LNCaP clone FGC (cell line): ENCODE measurements at regions not wholly inside any gene's neighbourhood (a gene's known extent, or its start where the extent isn't known, plus 50 kb on each side); places are given as distances from the start of the nearest gene placed in this dataset.

ENCODE experiments used
- DNase-seq: peaks from one replicate; pipeline ENCODE4 v3.0.0-alpha.2; 2011; ENCODE audit warnings: low read depth
- H3K4me3 ChIP-seq: 2 replicates; pipeline ENCODE4 v1.5.1; 2011; ENCODE audit warnings: mild to moderate bottlenecking, low read depth, low read length, control low read depth
- TF ChIP-seq, protein P1 (sequence below): IDR thresholded peaks from 2 replicates; pipeline ENCODE4 v1.5.1; 2012; ENCODE audit warnings: mild to moderate bottlenecking; ENCODE audit not compliant: control insufficient read depth, insufficient read depth; ENCODE audit errors: extremely low read depth

GRCh38 chr2:223232896-223233295 is 180.9 kb downstream of the KCNE4 start:
- TF ChIP-seq, protein P1, sequence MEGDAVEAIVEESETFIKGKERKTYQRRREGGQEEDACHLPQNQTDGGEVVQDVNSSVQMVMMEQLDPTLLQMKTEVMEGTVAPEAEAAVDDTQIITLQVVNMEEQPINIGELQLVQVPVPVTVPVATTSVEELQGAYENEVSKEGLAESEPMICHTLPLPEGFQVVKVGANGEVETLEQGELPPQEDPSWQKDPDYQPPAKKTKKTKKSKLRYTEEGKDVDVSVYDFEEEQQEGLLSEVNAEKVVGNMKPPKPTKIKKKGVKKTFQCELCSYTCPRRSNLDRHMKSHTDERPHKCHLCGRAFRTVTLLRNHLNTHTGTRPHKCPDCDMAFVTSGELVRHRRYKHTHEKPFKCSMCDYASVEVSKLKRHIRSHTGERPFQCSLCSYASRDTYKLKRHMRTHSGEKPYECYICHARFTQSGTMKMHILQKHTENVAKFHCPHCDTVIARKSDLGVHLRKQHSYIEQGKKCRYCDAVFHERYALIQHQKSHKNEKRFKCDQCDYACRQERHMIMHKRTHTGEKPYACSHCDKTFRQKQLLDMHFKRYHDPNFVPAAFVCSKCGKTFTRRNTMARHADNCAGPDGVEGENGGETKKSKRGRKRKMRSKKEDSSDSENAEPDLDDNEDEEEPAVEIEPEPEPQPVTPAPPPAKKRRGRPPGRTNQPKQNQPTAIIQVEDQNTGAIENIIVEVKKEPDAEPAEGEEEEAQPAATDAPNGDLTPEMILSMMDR, result no peak
- no peak for DNase-seq
- H3K4me3 ChIP-seq, result no peak overlapping the region

GRCh38 chr2:223235986-223236385 is 184.0 kb downstream of the KCNE4 start:
- H3K4me3 ChIP-seq, result no peak overlapping the region
- no peak for DNase-seq
- TF ChIP-seq, protein P1, result no peak

DNA sequence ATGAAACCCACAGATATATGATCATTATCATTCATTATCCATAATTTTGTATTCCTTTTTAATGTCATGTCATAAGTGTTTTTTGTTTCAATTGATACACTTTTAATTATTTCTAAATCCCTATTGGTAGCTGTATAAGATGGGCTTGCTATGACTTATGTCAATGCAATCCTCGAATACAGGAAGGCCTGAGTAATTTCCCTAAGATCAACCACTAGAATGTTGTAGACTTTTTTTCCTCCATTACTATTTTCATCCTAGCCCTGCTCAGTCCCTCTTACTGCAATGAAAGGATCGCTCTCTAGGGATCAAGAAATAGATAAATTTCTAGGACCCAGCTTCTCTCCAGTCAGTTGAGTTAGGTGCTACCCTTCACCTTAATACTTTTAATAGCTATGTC is 186.3 kb downstream of the KCNE4 start:
- TF ChIP-seq, protein P1, result no peak
- H3K4me3 ChIP-seq, result no peak overlapping the region
- DNase-seq, result no peak

DNA sequence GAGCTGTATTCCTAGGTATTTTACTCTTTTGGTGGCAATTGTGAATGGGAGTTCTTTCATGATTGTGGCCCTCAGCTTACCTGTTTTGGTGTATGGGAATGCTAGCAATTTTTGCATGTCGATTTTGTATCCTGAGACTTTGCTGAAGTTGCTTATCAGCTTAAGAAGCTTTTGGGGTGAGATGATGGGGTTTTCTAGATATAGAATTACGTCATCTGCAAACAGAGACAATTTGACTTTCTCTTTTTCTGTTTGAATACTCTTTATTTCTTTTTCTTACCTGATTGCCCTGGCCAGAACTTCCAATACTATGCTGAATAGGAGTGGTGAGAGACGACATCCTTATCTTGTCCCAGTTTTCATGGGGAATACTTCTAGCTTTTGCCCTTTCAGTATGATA is 191.2 kb downstream of the KCNE4 start:
- TF ChIP-seq, protein P1, result no peak
- no peak for DNase-seq
- no peak overlapping the region for H3K4me3 ChIP-seq

DNA sequence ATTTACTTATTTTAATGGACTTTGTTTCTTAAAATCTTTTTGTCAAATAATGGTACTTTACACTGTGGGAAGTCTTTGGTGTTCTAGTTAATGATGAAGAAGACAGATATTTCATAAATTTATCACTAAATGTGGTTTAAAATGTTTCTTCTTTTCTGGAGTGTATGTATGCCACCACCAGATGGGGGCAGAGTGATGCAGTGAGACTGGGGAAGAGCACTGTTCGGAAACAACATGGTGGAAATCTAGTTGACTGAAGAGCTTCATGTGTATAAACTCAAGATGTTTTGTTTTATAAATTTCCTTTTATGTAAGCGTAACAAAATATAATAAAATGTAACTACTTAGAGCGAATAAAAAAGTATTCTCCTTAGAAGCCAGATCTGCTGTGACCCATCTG is 195.1 kb downstream of the KCNE4 start:
- DNase-seq, result no peak
- TF ChIP-seq, protein P1, result peak; percentile 48

GRCh38 chr2:223251656-223252229 is 199.8 kb downstream of the KCNE4 start:
- H3K4me3 ChIP-seq, result no peak overlapping the region
- peak; percentile 45 for DNase-seq
- TF ChIP-seq, protein P1, result no peak

More for the DNA sequence above, 195.1 kb downstream of the KCNE4 start:
- no peak overlapping the region for H3K4me3 ChIP-seq

- DNase-seq, result no peak
- TF ChIP-seq, protein P1, result no peak
- no peak overlapping the region for H3K4me3 ChIP-seq
These were observed 208.7 kb downstream of the KCNE4 start for GRCh38 chr2:223260681-223261080.
